GM18499 (cell line): ENCODE measurements at regions not wholly inside any gene's neighbourhood (a gene's known extent, or its start where the extent isn't known, plus 50 kb on each side); places are given as distances from the start of the nearest gene placed in this dataset.
"Not testable (repeated sequence)": the region's sequence is repeated elsewhere in the genome, so short reads cannot be mapped to it uniquely, and the experiment has no call there.

Experiments
- ATAC-seq: cut with Tn5 transposase; IDR thresholded peaks from one replicate; pipeline ENCODE4 v1.9.1; 2021; ENCODE audit warnings: moderate number of reproducible peaks; ENCODE audit not compliant: insufficient read depth, unreplicated experiment

GRCh38 chrX:137215467-137215866, 181.7 kb upstream of the GPR101 start:
- no peak for ATAC-seq

DNA sequence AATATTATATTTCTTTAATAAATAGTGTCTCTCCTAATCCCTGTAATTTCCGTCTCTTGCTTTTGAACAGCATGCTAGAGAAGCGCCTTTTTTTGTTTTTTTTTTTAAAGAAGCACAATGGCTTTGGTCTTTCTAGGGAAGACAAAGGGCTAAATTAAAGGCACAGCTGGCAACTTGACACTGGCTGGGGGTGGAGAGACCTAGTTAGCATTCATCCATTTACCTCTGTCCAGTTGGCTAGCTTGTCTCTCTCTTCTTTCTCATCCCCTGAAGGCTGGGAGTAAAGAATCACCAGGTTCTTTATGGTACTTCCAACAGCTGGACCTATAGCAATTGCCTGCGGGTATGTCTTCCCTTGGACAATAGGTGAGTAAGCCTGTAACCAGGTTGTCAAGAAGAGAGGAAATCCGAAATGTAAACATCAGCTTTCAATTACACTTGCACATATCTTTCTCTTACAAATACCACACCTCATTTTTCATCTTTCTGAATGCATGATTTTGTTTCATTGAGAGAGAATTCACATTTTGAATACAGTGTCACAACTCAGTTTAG, 178.4 kb upstream of the GPR101 start:
- ATAC-seq: no peak

DNA sequence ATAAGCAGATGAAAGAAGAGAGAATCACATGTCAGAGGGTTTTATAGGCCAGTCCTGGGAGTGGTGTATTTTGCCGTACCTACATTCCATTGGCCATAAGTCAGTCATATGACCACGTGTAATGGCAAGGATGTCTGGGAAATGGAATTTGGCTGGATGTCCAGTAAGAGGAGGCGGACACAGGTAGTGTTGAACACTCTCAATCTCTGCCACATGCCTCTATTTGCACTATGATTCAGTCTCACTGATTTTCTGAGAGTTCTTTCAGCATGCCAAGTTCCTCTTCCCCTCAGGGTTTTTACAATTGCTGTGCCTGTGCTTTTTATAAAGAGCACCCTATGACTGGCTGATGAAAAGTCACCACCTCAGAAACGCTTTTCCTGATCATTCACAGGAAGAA, 164.2 kb upstream of the GPR101 start:
- ATAC-seq: no peak

DNA sequence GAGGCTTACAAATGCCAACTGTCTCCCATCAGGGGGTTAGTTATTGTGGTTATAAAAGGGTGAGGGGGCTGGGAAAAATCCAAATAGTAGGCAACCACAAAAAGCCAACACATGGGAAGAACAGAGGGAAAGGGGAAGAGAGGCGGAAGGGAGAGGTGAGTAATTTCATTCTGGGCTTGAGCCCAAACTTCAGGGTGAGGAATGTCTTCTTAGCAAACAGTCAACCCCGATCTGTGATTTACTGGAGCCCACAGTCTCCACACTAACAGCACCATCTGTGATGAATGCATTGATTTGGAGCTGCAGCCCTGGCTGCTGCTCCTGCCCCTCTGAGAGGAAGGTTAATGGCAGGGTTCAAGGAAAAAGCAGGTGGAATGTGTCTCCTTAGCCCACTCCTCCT, 162.2 kb upstream of the GPR101 start:
- no peak for ATAC-seq

- ATAC-seq: no peak
These were observed 161.5 kb upstream of the GPR101 start for GRCh38 chrX:137195296-137195695.

GRCh38 chrX:137194164-137194563, 160.4 kb upstream of the GPR101 start:
- peak; percentile 47 for ATAC-seq

GRCh38 chrX:137187540-137187939, 153.7 kb upstream of the GPR101 start:
- ATAC-seq: no peak

DNA sequence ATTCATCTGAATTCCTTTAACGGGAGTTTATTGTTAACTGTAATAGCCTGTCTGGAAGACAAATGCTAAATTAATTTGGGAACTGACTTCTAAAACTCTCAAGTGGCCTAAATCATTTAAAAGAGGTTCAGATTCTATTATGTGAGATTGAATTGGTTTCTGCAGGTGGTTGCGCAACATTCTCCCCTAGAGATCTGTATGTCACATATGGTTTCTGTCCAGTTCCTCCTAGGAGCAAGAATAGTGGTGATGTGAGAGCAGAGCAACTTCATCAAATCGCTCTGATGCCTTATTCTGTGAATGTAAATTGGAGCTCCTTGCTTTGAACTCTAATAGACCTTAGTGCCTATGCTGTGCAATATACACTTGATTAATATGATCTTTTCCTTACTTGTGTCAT, 144.6 kb upstream of the GPR101 start:
- no peak for ATAC-seq

DNA sequence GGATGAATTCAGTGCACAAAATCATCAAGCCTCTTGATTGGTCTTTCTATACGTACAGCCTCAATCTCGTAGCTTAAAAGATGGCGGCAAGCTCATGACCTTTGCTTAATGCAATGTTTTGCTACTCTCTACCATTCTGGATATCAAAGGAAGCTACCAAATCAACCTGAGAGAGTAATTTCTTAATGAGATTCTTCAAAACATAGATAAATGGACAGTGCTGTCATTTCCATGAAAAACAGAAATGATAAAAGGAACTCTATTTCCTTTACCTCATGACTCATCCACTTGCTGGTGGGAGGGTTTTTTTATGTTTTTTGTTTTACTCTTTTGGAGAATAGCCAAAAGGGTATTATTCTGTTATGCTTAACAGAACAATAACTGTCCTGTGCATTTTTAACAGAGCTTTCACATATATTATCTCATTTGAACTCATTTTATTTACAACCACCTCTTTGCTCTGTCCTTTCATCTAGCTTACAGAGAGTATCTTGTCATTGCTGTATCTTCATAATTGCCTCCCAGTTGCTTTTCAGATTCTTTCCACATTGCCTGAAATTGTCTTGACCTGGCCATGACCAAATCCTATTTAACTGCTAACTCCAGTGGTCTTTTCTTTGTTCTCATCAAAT, 138.6 kb upstream of the GPR101 start:
- ATAC-seq: no peak

- ATAC-seq: no peak
These were observed 137.8 kb upstream of the GPR101 start for GRCh38 chrX:137171626-137172025.

DNA sequence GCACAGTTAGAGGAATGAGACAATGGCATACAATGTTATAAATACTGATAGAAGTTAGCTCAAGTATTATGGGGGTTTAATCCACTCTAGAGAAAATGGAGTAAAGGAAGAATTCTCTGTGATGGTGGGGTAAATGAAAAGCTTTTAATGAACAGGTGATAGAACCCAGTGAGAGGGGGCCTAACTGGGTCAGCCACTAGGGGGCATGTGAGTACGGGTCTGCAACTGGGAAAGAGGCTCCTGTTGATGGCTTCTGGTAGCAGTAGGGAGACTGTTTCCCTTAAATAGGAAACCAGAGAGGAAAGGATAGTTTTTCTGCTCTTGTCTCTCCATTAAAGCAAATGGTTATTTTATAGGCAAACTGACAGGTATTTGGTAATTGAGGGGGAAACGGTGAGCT, 132.8 kb upstream of the GPR101 start:
- ATAC-seq: no peak

DNA sequence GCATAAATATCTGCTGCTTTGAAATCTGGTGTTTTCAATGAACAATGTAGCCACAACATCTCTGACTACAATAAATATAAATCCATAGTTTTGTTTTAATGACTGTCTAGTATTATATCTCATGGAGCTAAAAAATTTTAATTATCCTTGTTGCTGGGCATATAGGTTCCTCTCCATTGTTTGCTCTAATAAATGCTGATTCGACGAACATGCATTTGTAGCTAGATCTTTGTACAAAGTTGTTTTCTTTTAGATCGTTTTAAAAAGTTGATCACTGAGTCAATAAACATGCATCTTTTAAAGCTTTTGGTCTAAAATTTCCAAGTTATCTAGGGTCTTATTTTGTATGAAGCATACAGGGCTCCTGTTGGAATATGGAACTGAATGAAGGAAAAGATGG, 130.5 kb upstream of the GPR101 start:
- ATAC-seq: no peak

GRCh38 chrX:137151403-137151802, 117.6 kb upstream of the GPR101 start:
- no peak for ATAC-seq

DNA sequence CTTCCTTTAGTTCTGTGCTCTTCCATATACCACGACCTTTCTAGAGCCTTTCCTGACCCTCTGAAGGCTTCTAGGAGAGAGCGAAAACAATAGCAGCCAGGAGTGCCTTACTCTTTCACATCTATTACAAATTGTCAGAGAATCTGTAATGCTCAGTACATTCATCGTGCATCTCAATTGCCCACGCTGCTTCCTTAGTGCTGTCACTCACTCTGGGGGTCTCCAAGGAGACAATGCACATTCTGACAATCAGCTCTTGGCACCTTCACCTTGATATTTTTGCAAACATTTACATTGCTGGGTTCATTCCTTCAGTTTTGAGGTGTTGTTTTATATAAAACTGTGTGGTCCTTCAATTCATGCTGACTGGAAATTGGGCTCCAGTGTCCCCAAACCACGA, 110.1 kb upstream of the GPR101 start:
- no peak for ATAC-seq

GRCh38 chrX:137122651-137123050, 88.9 kb upstream of the GPR101 start:
- ATAC-seq: not testable (repeated sequence)

DNA sequence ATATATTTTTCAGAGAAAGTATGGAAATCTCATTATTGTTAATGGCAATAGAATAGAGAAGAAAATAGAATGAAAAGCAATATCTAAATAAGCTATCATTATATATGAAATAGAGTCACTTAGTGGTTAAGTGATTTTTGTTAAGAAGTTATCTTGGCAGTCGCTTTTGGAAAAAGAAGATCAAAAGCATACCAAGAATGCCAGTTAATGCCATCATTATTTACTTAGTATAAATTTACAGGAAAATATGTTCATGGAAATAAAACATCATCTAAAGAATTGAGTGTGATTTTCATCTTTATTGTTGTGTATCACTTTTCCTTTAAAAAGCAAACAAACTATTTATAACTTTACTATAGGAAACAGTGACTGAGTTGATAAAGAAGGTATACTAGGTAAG, 85.3 kb upstream of the GPR101 start:
- no peak for ATAC-seq

DNA sequence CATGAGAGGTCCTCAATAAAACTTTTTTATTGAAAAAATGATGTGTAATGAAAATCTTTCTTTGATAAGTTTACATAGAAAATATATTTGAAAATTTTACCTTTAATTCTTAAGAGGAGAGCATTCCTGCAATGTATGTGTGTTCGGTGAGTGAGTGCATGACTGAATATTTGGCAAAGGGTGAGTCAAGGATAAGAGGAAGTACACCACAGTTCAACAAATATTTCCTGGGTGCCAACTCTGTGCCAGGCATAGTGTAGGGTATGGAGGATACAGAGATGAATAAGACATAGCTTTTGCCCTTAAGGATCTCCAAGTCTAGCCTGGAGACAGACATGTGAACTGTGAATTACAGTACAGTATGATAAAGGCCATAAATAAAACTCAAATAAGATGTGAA, 84.7 kb upstream of the GPR101 start:
- ATAC-seq: no peak

DNA sequence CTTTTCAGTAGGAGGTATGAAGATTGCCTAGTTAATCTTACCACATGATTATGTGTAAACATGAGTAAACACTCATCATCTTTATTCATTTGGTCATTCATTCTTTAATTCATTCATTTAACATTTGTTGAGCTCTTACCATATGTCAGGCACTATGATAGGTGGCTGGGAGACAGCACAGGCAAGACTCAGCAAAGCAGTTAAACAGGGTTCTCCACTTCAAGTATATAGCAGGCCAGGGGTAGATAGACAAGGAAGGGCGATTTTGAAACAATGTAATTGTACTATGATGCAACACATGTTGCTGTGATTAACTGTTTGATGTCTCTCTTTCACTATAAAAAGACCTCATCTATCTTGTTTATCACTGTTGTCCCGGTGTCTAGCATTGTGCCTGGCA, 84.3 kb upstream of the GPR101 start:
- no peak for ATAC-seq

GRCh38 chrX:137107877-137108276, 74.1 kb upstream of the GPR101 start:
- not testable (repeated sequence) for ATAC-seq

GRCh38 chrX:137101273-137101990, 67.6 kb upstream of the GPR101 start:
- ATAC-seq: no peak
